Lower leg skin (tissue), 4 donors: ENCODE measurements at regions not wholly inside any gene's neighbourhood (a gene's known extent, or its start where the extent isn't known, plus 50 kb on each side); places are given as distances from the start of the nearest gene placed in this dataset.

Experiments used
- DNase-seq, 2 donors: peaks; one replicate each; pipeline ENCODE4 v3.0.0-alpha.2; 2019; ENCODE audit warnings: low spot score in 2 of 2
- H3K4me3 ChIP-seq: fragments of 200-600 bp; sonication (generic); 2 replicates; pipeline ENCODE4 v1.5.1; 2017; ENCODE audit warnings: mild to moderate bottlenecking, low read depth; ENCODE audit not compliant: poor library complexity, severe bottlenecking
- POLR2A ChIP-seq, 2 donors: fragments of 450-650 bp; IDR thresholded peaks; one replicate each; pipeline ENCODE4 v1.6.1; 2016 to 2017; ENCODE audit warnings: antibody characterized with exemption in 2 of 2, mild to moderate bottlenecking in 1 of 2, moderate library complexity in 1 of 2
- WGBS, 2 donors: methylation state at CpG; one replicate each; pipeline ENCODE4 v1.1.5; 2018; 5-methylcytosine and 5-hydroxymethylcytosine counted together
- intact Hi-C: fragments of 100-400 bp; cut with DNase I; formaldehyde crosslinking; loops from one replicate; pipeline ENCODE4 v1.15.0; 2023; ENCODE audit warnings: low total_unique reads
- TF ChIP-seq, protein P1 (sequence below), 3 donors: fragments of 450-650 bp; IDR thresholded peaks; one replicate each; pipeline ENCODE4 v1.5.1; 2016; ENCODE audit warnings: antibody characterized with exemption in 3 of 3, mild to moderate bottlenecking in 3 of 3, moderate library complexity in 2 of 3

DNA sequence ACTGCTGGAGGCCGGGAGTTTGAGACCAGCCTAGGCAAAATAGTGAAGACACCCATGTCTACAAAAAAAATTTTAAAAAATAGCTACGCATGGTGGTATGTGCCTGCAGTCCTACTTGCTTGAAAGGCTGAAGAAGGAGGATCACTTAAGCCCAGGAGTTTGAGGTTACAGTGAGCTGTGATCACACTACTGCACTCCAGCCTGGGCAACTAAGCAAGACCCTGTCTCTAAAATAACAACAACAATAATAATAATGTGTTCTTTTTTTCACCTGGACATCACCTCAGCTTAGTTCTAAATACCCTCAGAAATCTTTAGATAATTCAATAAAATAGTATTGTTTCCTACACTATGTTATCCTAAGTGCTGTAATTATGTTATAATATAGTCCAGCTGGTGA lies 397.1 kb upstream of the ZNF804A start:
- WGBS, 2 donors: 90% methylated on average over 2 of the region's 2 CpGs
- intact Hi-C loops: no loop called here
- no peak overlapping the region for H3K4me3 ChIP-seq
- no peak for TF ChIP-seq POLR2A (IDR thresholded peaks at IDR 0.05)
- TF ChIP-seq, protein P1, sequence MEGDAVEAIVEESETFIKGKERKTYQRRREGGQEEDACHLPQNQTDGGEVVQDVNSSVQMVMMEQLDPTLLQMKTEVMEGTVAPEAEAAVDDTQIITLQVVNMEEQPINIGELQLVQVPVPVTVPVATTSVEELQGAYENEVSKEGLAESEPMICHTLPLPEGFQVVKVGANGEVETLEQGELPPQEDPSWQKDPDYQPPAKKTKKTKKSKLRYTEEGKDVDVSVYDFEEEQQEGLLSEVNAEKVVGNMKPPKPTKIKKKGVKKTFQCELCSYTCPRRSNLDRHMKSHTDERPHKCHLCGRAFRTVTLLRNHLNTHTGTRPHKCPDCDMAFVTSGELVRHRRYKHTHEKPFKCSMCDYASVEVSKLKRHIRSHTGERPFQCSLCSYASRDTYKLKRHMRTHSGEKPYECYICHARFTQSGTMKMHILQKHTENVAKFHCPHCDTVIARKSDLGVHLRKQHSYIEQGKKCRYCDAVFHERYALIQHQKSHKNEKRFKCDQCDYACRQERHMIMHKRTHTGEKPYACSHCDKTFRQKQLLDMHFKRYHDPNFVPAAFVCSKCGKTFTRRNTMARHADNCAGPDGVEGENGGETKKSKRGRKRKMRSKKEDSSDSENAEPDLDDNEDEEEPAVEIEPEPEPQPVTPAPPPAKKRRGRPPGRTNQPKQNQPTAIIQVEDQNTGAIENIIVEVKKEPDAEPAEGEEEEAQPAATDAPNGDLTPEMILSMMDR (IDR thresholded peaks at IDR 0.05): no peak
- no peak for DNase-seq

DNA sequence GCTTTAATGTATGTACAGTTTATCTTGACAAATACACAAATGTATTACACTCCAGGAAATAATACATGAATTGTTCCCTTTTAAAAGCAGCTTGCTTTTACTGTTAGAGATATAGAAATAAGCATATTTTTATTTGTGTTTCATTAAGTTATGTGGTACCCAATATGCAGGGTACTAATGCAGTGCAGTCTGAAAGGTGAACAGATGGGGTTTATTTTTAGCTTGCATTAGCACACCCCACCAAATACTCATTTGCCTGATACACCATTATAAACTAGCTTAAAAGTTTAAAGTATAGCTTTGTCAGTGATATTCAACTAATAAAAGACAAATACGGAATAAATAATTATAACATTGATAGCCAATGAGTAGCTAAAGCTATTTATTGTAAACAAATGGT lies 394.7 kb upstream of the ZNF804A start:
- intact Hi-C loops: no loop called here
- TF ChIP-seq POLR2A (IDR thresholded peaks at IDR 0.05): no peak
- TF ChIP-seq, protein P1 (IDR thresholded peaks at IDR 0.05): no peak
- DNase-seq: no peak
- no peak overlapping the region for H3K4me3 ChIP-seq
- WGBS, 2 donors: 94 to 97% methylated on average over 1 of the region's 1 CpG

DNA sequence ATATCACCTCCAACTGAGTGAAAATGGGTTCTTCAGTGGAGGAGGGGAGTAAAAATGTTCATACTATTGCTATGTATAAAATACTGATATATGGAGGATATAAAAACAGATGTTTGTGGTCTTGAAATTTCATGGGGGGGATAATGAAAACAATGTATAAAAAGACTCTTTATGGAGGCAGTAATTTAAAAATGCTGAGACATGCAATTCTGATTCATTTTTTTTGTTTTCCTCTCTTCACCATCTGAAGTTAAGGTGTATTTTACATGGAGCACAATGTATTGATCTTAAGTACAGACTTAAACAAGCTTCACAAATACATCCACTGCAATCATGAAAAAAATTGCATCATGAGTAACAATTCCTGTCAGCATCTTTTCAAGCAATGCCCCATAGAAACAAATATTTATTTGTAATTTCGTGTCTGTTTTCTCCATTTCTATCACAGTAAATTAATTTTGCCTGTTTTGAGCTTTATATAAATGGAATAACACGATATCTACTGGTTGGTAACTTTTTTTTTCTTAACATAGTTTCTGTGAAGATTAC lies 393.2 kb upstream of the ZNF804A start:
- TF ChIP-seq POLR2A (IDR thresholded peaks at IDR 0.05): no peak
- TF ChIP-seq, protein P1 (IDR thresholded peaks at IDR 0.05): no peak
- no peak for DNase-seq
- intact Hi-C loops: no loop called here
- WGBS, 2 donors: 66 to 67% methylated on average over 2 of the region's 2 CpGs
- no peak overlapping the region for H3K4me3 ChIP-seq

DNA sequence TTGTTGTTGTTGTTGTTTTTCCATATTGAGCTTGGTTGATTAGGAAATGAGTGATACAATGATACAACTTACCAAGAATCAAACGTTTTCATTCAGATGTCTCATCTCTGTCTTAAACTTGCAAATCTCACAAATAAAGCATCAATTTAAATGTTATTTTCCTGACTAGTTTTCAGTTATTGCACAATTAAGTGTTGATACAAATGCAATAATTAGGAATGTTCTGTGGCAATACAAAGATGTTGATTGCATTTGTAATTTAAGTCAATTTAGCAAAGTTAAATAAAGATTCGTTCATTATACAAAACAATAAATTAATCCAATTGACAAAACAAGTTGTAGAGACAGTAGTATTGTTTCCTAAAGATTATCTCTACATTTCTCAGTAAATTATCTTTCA lies 392.3 kb upstream of the ZNF804A start:
- no peak overlapping the region for H3K4me3 ChIP-seq
- intact Hi-C loops: no loop called here
- DNase-seq: no peak
- TF ChIP-seq, protein P1 (IDR thresholded peaks at IDR 0.05): no peak
- TF ChIP-seq POLR2A (IDR thresholded peaks at IDR 0.05): no peak
- WGBS, 2 donors: 74 to 80% methylated on average over 2 of the region's 2 CpGs

DNA sequence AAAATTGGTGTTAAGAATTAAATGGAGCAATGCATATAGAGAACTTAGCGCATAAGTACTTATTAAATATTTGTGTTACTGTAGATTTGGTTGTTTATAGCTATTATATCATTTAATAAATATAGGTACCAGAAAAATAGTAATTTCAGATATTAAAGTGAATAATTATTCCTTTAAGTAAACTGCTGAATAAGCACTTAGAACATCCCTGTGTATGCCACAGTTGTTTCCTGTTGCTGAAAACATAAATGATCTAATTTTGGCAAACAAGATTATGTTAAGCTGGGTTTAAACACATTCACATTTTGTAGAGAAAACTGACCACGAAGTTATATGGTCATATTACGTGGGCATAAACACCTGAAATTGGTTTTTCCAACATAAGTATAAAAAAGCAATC lies 388.0 kb upstream of the ZNF804A start:
- TF ChIP-seq, protein P1 (IDR thresholded peaks at IDR 0.05): no peak
- no peak for TF ChIP-seq POLR2A (IDR thresholded peaks at IDR 0.05)
- 76 to 81% methylated on average over 3 of the region's 3 CpGs for WGBS, 2 donors
- no peak for DNase-seq
- no peak overlapping the region for H3K4me3 ChIP-seq
- intact Hi-C loops: no loop called here

DNA sequence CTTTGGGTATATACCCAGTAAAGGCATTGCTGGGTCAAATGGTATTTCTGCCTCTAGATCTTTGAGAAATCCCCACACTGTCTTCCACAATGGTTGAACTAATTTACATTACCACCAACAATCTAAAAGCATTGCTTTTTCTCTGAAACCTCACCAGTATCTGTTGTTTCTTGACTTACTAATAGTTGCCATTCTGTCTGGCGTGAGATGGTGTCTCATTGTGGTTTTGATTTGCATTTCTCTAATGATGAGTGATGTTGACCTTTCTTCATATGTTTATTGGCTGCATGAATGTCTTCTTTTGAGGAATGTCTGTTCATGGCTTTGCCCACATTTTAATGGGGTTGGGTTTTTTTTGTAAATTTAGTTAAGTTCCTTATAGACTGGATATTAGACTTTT lies 382.6 kb upstream of the ZNF804A start:
- no peak for DNase-seq
- no peak overlapping the region for H3K4me3 ChIP-seq
- WGBS, 2 donors: 90 to 92% methylated on average over 1 of the region's 1 CpG
- TF ChIP-seq, protein P1 (IDR thresholded peaks at IDR 0.05): no peak
- TF ChIP-seq POLR2A (IDR thresholded peaks at IDR 0.05): no peak
- intact Hi-C loops: no loop called here
